LNCAP (cell line): ENCODE measurements at regions not wholly inside any gene's neighbourhood (a gene's known extent, or its start where the extent isn't known, plus 50 kb on each side); places are given as distances from the start of the nearest gene placed in this dataset.

Experiments used
- TF ChIP-seq, protein P1 (sequence below): fragments of 450-650 bp; IDR thresholded peaks from 2 replicates; pipeline ENCODE4 v1.5.1; 2017; ENCODE audit warnings: mild to moderate bottlenecking

DNA sequence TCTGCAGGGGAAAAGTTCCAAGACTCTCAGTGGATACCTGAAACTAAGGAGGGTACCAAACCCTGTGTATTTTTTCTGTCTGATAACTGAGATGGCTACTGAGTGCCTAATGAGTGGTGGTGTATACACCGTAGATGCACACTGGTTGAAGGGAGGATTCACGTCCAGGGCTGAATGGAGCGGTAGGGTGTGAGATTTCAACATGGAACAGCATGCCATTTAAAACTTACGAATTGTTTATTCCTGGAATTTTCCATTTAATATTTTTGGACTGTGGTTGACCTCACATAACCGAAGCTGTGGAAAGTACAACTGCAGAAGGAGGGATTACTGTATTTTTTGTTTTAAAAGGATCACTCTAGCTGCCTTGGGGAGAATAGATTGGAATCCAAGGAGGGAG is 322.5 kb upstream of the SORL1-AS1 start:
- TF ChIP-seq, protein P1, sequence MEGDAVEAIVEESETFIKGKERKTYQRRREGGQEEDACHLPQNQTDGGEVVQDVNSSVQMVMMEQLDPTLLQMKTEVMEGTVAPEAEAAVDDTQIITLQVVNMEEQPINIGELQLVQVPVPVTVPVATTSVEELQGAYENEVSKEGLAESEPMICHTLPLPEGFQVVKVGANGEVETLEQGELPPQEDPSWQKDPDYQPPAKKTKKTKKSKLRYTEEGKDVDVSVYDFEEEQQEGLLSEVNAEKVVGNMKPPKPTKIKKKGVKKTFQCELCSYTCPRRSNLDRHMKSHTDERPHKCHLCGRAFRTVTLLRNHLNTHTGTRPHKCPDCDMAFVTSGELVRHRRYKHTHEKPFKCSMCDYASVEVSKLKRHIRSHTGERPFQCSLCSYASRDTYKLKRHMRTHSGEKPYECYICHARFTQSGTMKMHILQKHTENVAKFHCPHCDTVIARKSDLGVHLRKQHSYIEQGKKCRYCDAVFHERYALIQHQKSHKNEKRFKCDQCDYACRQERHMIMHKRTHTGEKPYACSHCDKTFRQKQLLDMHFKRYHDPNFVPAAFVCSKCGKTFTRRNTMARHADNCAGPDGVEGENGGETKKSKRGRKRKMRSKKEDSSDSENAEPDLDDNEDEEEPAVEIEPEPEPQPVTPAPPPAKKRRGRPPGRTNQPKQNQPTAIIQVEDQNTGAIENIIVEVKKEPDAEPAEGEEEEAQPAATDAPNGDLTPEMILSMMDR, result no peak

DNA sequence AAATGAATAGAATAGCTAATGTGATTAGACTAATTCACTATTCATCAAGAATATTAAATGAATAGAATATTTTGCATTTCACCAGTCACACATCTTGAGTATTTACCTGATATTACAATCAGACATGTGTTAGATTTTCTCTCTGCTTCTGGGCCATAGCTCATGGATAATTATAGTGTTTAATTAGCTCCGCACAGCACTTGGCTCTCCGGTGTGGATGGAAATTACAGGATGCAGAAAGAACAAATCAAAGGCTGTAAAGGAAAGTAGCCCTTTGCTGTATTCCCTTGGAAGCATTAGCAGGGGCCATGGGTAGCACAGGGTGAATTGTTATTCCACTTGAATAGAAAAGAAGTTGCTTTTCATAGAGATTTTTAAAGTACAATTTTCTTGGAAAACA is 320.3 kb upstream of the SORL1-AS1 start:
- TF ChIP-seq, protein P1, result no peak

DNA sequence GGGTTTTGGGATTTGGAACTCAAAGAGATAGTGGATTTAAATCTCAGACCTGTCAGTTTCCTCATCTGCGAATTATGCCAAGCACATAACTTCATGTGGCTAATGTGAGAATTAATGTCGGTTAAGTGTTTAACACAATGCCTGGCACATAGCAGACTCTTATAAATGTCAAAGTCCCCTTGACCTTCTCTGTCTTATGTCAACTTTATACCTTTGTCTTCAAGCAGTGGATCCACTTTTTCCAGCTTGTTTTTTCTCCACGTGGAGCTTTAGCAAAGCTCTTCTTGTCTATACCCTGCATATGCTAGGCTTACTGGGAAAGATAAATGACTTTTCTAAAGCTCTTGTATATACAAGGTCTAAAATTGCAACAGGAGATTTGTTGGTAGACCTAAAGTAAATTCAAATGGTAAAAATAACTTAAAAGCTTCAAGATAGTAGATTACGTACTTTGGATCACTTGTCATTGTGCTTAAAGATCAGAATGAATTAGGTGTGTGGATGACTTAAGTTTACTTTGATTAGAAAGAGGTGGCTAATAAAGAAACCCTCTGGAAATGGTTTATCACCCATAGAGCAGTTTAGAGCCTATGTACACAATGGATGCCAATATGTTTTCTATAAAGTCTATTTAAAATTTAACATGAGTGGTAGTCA is 318.3 kb upstream of the SORL1-AS1 start:
- TF ChIP-seq, protein P1, result no peak

DNA sequence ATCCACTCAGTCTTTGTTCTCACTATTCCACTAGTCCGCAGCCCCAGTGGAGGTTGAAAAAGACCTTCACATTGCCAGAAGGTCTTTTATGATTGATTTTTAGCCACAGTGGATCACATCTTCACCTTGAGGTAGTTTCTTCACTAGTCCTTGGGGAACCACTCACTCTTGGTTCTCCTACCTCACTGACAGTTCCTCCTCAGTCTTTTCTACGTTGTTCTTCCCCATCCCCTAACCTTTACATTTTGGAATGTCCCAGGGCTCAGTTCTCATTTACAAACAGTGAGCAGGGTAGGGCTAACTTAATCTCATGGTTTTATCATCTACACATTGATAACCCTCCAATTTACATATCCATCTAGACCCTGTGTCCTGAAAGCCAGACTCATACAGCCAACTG is 316.4 kb upstream of the SORL1-AS1 start:
- TF ChIP-seq, protein P1, result no peak

DNA sequence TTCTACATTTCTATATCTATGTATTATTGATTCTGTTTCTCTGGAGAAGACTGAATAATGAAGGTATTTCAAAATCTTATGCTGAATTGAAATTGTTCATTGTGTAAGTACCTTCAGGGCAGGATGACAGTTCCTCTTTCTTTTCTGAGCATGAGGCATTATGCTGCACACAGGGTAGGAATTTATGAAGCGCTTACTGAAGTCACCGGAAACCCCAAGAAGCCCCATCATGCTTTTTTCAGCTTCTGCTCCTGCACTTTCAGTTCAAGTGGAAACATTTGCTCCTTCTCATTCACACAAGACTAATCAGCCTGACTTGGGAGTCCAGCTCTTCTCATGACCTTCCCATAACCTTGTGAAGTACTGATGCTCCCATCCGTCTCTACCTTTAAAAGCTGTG is 314.7 kb upstream of the SORL1-AS1 start:
- TF ChIP-seq, protein P1, result no peak

DNA sequence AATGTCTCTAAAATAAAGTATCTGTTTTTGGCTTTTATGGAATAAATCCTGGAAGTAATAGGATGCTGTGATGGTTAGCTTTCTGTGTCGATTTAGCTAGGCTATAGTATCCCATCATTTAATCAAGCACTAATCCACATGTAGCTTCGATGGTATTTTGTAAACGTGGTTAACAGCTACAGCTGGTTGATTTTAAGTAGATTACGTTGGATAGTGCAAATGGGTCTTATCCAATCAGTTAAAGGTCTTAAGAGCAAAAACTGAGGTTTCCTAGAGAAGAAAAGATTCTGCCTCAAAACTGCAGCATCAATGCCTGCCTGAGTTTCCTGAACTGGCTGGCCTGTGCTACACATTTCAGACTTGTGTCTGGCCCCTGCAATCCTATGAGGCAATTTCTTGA is 314.2 kb upstream of the SORL1-AS1 start:
- TF ChIP-seq, protein P1, result no peak

DNA sequence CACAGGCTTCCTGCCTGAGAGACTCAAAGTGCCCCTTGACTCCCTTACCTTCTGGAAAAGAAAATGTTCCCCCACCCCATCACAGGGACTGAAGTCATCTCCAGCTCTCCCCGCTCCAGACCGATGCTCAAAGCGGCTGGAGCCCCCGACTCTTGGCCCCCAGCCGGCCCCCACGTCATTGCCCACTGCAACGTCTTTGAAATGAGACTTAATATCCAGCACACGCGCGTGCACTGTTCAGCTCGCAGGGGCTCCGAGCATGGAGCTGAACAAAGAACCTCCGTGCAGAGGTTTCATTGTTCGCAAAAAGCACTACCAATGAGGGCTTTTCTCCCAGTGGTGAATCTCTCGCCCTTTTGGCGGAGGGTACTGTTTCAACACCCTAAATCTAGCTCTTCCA is 313.4 kb upstream of the SORL1-AS1 start:
- TF ChIP-seq, protein P1, result no peak

DNA sequence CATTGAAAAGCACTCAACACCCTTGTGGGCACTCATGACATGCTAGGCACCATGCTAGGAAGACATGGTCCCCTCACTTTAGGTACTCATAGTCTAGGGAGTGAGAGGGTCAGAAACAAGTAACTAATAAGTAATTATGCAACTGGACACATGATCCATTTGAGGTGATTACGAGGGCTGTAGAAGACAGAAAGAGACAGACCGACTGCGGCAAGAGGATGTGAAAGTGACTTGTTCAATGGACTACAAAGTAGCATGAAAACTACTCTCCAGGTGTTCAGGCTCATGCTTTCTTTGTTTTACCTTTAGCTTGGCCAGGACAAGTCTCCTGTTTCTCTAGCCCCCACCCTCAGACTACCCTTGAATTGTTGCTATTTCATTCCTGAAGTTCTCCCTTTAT is 310.8 kb upstream of the SORL1-AS1 start:
- TF ChIP-seq, protein P1, result no peak
